GM21526 (cell line): ENCODE measurements at regions not wholly inside any gene's neighbourhood (a gene's known extent, or its start where the extent isn't known, plus 50 kb on each side); places are given as distances from the start of the nearest gene placed in this dataset.

ENCODE experiments used
- ATAC-seq: cut with Tn5 transposase; IDR thresholded peaks from one replicate; pipeline ENCODE4 v1.9.1; 2021; ENCODE audit warnings: moderate library complexity; ENCODE audit not compliant: unreplicated experiment, low FRiP score

- ATAC-seq: no peak
Observed at GRCh38 chr2:157174321-157174720, 83.2 kb upstream of the GALNT5 start.

GRCh38 chr2:157176602-157177001, 80.9 kb upstream of the GALNT5 start:
- no peak for ATAC-seq

- no peak for ATAC-seq
Observed at GRCh38 chr2:157178874-157179273, 78.6 kb upstream of the GALNT5 start.

GRCh38 chr2:157179324-157180105, 78.0 kb upstream of the GALNT5 start:
- no peak for ATAC-seq

GRCh38 chr2:157180359-157180758, 77.1 kb upstream of the GALNT5 start:
- no peak for ATAC-seq

- no peak for ATAC-seq
Observed at GRCh38 chr2:157181234-157181633, 76.3 kb upstream of the GALNT5 start.

- no peak for ATAC-seq
Observed at GRCh38 chr2:157182204-157182709, 75.2 kb upstream of the GALNT5 start.

- ATAC-seq: no peak
Observed at GRCh38 chr2:157182834-157183396, 74.6 kb upstream of the GALNT5 start.

- ATAC-seq: no peak
Observed at GRCh38 chr2:157184161-157184895, 73.2 kb upstream of the GALNT5 start.

GRCh38 chr2:157185476-157186227, 71.9 kb upstream of the GALNT5 start:
- no peak for ATAC-seq

GRCh38 chr2:157190151-157190550, 67.4 kb upstream of the GALNT5 start:
- no peak for ATAC-seq

GRCh38 chr2:157191186-157191585, 66.3 kb upstream of the GALNT5 start:
- ATAC-seq: no peak

GRCh38 chr2:157192445-157193423, 64.8 kb upstream of the GALNT5 start:
- ATAC-seq: peak; percentile 77

GRCh38 chr2:157193461-157193860, 64.0 kb upstream of the GALNT5 start:
- ATAC-seq: no peak

GRCh38 chr2:157194097-157194688, 63.3 kb upstream of the GALNT5 start:
- ATAC-seq: peak; percentile 64

GRCh38 chr2:157194844-157195243, 62.7 kb upstream of the GALNT5 start:
- ATAC-seq: no peak

GRCh38 chr2:157196956-157197355, 60.5 kb upstream of the GALNT5 start:
- no peak for ATAC-seq

- no peak for ATAC-seq
Observed at GRCh38 chr2:157197848-157198247, 59.7 kb upstream of the GALNT5 start.

GRCh38 chr2:157203651-157204050, 53.9 kb upstream of the GALNT5 start:
- no peak for ATAC-seq
